PC-3 (cell line): ENCODE measurements at regions not wholly inside any gene's neighbourhood (a gene's known extent, or its start where the extent isn't known, plus 50 kb on each side); places are given as distances from the start of the nearest gene placed in this dataset.
A peak's percentile ranks its signal among the peaks of the same experiment; 100 is the strongest.
"Not testable (repeated sequence)": the region's sequence is repeated elsewhere in the genome, so short reads cannot be mapped to it uniquely, and the experiment has no call there.

Source experiments
- ATAC-seq: fragments of 200-7000 bp; cut with Tn5 transposase; 2 replicates; pipeline ENCODE4 v1.9.1; 2020; ENCODE audit warnings: mild to moderate bottlenecking, moderate library complexity
- BruUV-seq: library from RNA; stranded (reverse); fragments of 400-500 nt; replicated peaks from 2 replicates; lab custom pipeline; 2021; lab: Mats Ljungman, UMichigan
- CTCF ChIA-PET: fragments of 300-600 bp; sonication (Branson Sonifier 250); formaldehyde crosslinking; loops from one replicate; lab custom pipeline; 2022; ENCODE audit warnings: antibody characterized with exemption; lab: Charles Lee
- POLR2A ChIA-PET: fragments of 300-600 bp; sonication (Branson Sonifier 250); formaldehyde crosslinking; loops from one replicate; lab custom pipeline; 2022; ENCODE audit warnings: antibody characterized with exemption; ENCODE audit not compliant: unreplicated experiment; lab: Charles Lee
- DNase-seq: peaks from one replicate; pipeline ENCODE4 v3.0.0-alpha.2; 2015
- H2AFZ ChIP-seq: fragments of 300-600 bp; sonication (generic); 2 replicates; pipeline ENCODE4 v1.6.0; 2016; ENCODE audit warnings: antibody characterized with exemption, low read length
- H3F3A ChIP-seq: fragments of 300-600 bp; sonication (generic); one replicate; pipeline ENCODE4 v1.6.0; 2017; ENCODE audit warnings: antibody characterized with exemption, low read length, control low read depth, mild to moderate bottlenecking; ENCODE audit not compliant: unreplicated experiment
- H3K27ac ChIP-seq: fragments of 300-600 bp; sonication (generic); 2 replicates; pipeline ENCODE4 v1.5.1; 2016; ENCODE audit warnings: mild to moderate bottlenecking, low read length
- H3K27me3 ChIP-seq: fragments of 300-600 bp; sonication (generic); 2 replicates; pipeline ENCODE4 v1.6.1; 2016; ENCODE audit warnings: low read length, mixed read lengths
- H3K36me3 ChIP-seq: fragments of 300-600 bp; sonication (generic); 2 replicates; pipeline ENCODE4 v1.6.1; 2016; ENCODE audit warnings: low read depth, mixed run types, low read length, mixed read lengths
- H3K4me1 ChIP-seq: fragments of 300-600 bp; sonication (generic); 2 replicates; pipeline ENCODE4 v1.5.1; 2016; ENCODE audit warnings: low read length; ENCODE audit not compliant: insufficient read depth
- H3K4me2 ChIP-seq: fragments of 300-600 bp; sonication (generic); 2 replicates; pipeline ENCODE4 v1.6.0; 2016; ENCODE audit warnings: low read length
- H3K4me3 ChIP-seq: fragments of 300-600 bp; sonication (generic); 2 replicates; pipeline ENCODE4 v1.5.1; 2016; ENCODE audit warnings: mild to moderate bottlenecking, low read length, mixed read lengths
- H3K79me2 ChIP-seq: fragments of 300-600 bp; sonication (generic); 2 replicates; pipeline ENCODE4 v1.6.1; 2017; ENCODE audit warnings: low read length, mixed read lengths
- H3K9ac ChIP-seq: fragments of 300-600 bp; sonication (generic); 2 replicates; pipeline ENCODE4 v1.6.0; 2016; ENCODE audit warnings: mild to moderate bottlenecking, low read length
- H3K9me2 ChIP-seq: fragments of 300-600 bp; sonication (generic); replicated peaks from 2 replicates; pipeline ENCODE4 v1.6.1; 2016; ENCODE audit warnings: mixed run types, low read length, mixed read lengths
- H3K9me3 ChIP-seq: fragments of 300-600 bp; sonication (generic); 2 replicates; pipeline ENCODE4 v1.6.1; 2016; ENCODE audit warnings: low read length, mixed read lengths
- H4K20me1 ChIP-seq: fragments of 300-600 bp; sonication (generic); 2 replicates; pipeline ENCODE4 v1.6.1; 2016; ENCODE audit warnings: low read length, mixed read lengths
- EZH2 ChIP-seq: fragments of 300-600 bp; sonication (generic); IDR thresholded peaks from one replicate; pipeline ENCODE4 v1.6.1; 2017; ENCODE audit warnings: antibody characterized with exemption, mild to moderate bottlenecking, low read length; ENCODE audit not compliant: unreplicated experiment
- EZH2phosphoT487 ChIP-seq: fragments of 300-600 bp; sonication (generic); IDR thresholded peaks from 2 replicates; pipeline ENCODE4 v1.6.1; 2018; ENCODE audit warnings: mild to moderate bottlenecking, antibody characterized with exemption, low read length, borderline replicate concordance
- intact Hi-C: fragments of 100-400 bp; cut with micrococcal nuclease; formaldehyde crosslinking; loops from 2 replicates; pipeline ENCODE4 v1.9.0; 2023
- TF ChIP-seq, protein P1 (sequence below): fragments of 300-600 bp; sonication (generic); conservative IDR thresholded peaks from 2 replicates; pipeline ENCODE4 v1.5.1; 2017; ENCODE audit warnings: antibody characterized with exemption, low read depth, mild to moderate bottlenecking, low read length

DNA sequence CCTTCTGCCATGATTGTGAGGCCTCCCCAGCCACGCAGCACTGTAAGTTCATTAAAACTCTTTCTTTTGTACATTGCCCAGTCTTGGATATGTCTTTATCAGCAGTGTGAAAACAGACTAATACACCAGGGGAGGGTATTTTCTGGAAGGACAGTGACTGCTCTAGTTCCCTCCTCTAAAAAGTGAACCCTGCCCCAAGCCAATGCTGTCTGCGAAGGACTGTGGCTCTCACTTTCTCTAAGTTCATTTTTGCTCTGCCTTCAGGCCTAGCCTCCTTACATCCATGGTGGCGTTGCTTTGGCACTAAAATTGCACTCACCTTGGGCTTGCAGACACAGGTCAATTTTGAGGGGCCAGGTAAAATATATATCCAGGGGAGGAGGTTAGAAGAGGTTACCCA is 323.0 kb downstream of the VRK1 start:
- intact Hi-C loops: no loop called here
- DNase-seq (no peak), ATAC-seq (no peak)
- ChIA-PET CTCF (no interaction called here), POLR2A (no interaction called here)
- H3F3A ChIP-seq: no peaks in the 10 kb centered on the region
- H3K4me1 ChIP-seq: peaks cover 8% of the 10 kb centered on the region; the same call in 1 of the 2 replicates
- no peaks in the 10 kb centered on the region for H3K27me3 ChIP-seq
- BruUV-seq: no TSS peak
- H3K27ac ChIP-seq: no peak overlapping the region
- no peak overlapping the region for H2AFZ ChIP-seq
- H3K9me2 ChIP-seq: no peaks in the 10 kb centered on the region
- TF ChIP-seq, protein P1, sequence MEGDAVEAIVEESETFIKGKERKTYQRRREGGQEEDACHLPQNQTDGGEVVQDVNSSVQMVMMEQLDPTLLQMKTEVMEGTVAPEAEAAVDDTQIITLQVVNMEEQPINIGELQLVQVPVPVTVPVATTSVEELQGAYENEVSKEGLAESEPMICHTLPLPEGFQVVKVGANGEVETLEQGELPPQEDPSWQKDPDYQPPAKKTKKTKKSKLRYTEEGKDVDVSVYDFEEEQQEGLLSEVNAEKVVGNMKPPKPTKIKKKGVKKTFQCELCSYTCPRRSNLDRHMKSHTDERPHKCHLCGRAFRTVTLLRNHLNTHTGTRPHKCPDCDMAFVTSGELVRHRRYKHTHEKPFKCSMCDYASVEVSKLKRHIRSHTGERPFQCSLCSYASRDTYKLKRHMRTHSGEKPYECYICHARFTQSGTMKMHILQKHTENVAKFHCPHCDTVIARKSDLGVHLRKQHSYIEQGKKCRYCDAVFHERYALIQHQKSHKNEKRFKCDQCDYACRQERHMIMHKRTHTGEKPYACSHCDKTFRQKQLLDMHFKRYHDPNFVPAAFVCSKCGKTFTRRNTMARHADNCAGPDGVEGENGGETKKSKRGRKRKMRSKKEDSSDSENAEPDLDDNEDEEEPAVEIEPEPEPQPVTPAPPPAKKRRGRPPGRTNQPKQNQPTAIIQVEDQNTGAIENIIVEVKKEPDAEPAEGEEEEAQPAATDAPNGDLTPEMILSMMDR: no peak
- TF ChIP-seq EZH2phosphoT487 (no peak), EZH2 (no peak)
- no peaks in the 10 kb centered on the region for H3K36me3 ChIP-seq
- no peaks in the 10 kb centered on the region for H3K9me3 ChIP-seq
- no peak overlapping the region for H3K9ac ChIP-seq
- H3K4me3 ChIP-seq: no peak overlapping the region
- no peak overlapping the region for H3K4me2 ChIP-seq
- H4K20me1 ChIP-seq: no peaks in the 10 kb centered on the region
- no peaks in the 10 kb centered on the region for H3K79me2 ChIP-seq

DNA sequence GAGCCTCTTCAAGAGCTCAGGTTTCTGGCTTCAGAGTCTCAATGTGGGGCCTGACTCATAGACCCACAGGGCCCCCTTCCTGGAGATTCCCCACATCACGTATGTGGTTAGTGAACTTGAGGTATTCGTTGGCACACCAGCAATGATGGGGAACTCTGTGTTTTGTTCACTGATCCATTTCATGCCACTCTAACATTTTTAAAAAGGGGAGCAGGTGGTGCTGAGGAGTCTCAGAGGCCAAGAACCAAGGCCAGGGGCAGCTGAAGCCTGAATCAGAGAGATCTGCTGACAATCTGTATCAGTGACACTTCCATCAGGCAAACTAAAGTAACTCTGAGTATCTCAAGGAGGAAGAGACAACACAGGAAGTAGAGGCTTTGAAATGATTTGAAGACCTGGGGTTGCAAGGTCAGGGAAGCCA is 323.4 kb downstream of the VRK1 start:
- H3K27ac ChIP-seq: no peak overlapping the region
- intact Hi-C loops: no loop called here
- H3K9me3 ChIP-seq: no peaks in the 10 kb centered on the region
- H2AFZ ChIP-seq: no peak overlapping the region
- BruUV-seq: no TSS peak
- H4K20me1 ChIP-seq: no peaks in the 10 kb centered on the region
- no peaks in the 10 kb centered on the region for H3K79me2 ChIP-seq
- no peak overlapping the region for H3K4me3 ChIP-seq
- no peak overlapping the region for H3K9ac ChIP-seq
- ChIA-PET CTCF (no interaction called here), POLR2A (no interaction called here)
- peaks cover 8% of the 10 kb centered on the region; the same call in 1 of the 2 replicates for H3K4me1 ChIP-seq
- H3K36me3 ChIP-seq: no peaks in the 10 kb centered on the region
- H3K4me2 ChIP-seq: no peak overlapping the region
- H3F3A ChIP-seq: no peaks in the 10 kb centered on the region
- TF ChIP-seq, protein P1: no peak
- TF ChIP-seq EZH2: no peak
- ATAC-seq (peak; percentile 43; the same call in 1 of the 2 replicates), DNase-seq (peak; percentile 30)
- H3K9me2 ChIP-seq: no peaks in the 10 kb centered on the region
- no peaks in the 10 kb centered on the region for H3K27me3 ChIP-seq

DNA sequence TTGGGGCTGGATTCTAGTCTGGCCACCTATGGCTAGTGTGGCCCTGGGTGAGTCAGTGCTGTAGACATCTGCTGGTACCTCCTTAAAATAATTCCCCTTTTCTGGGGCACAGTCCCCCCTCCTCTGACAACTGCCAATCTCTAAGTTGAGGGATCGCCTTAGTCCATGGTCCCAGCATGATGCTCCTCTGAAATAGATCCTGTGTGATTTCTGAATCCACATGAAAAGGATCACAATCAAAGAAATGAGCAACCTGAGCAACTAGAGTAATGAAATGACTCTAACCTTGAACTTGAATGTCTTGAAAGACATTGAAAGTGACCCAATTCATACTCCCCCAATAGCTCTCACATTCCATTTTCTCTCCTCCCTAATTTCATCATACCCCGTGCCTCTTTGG is 332.5 kb downstream of the VRK1 start:
- DNase-seq: no peak
- Histone ChIP-seq H3K9me3 (no peaks in the 10 kb centered on the region), H3K4me2 (no peak overlapping the region)

DNA sequence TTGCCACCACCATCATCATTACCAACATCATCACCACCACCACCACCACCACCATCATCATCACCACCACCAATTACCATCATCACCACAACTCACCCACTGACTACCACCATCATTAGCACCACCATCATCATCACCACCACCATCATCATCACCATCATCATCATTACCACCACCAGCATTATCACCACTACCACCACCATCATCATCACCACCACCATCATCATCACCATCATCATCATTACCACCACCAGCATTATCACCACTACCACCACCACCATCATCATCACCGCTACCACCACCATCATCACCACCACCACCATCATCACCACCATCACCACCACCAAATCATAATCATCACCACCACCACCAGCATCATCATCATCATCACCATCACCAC is 338.7 kb downstream of the VRK1 start:
- H3K27ac ChIP-seq, H3K9ac ChIP-seq, H3K4me1 ChIP-seq, DNase-seq, H3K36me3 ChIP-seq, BruUV-seq, H3K4me3 ChIP-seq, H3K4me2 ChIP-seq, intact Hi-C loops, H3K9me3 ChIP-seq, H4K20me1 ChIP-seq, H3K27me3 ChIP-seq, POLR2A ChIA-PET, CTCF ChIA-PET, H3K79me2 ChIP-seq, H3F3A ChIP-seq, H2AFZ ChIP-seq, H3K9me2 ChIP-seq, ATAC-seq: not testable (repeated sequence)

More for the DNA sequence above, 332.5 kb downstream of the VRK1 start:
- TF ChIP-seq EZH2phosphoT487: no peak
- TF ChIP-seq, protein P1: no peak
- no peak for TF ChIP-seq EZH2
- Histone ChIP-seq H3K27me3 (no peaks in the 10 kb centered on the region), H3K27ac (no peak overlapping the region), H3K36me3 (no peaks in the 10 kb centered on the region), H4K20me1 (no peaks in the 10 kb centered on the region), H3F3A (no peaks in the 10 kb centered on the region), H2AFZ (no peak overlapping the region), H3K79me2 (no peaks in the 10 kb centered on the region), H3K9ac (no peak overlapping the region), H3K9me2 (no peaks in the 10 kb centered on the region), H3K4me1 (no peaks in the 10 kb centered on the region), H3K4me3 (no peak overlapping the region)
- ATAC-seq: no peak
- ChIA-PET POLR2A (no interaction called here), CTCF (no interaction called here)
- no TSS peak for BruUV-seq
- intact Hi-C loops: no loop called here
